ENCODE measurements at regions not wholly inside any gene's neighbourhood (a gene's known extent, or its start where the extent isn't known, plus 50 kb on each side); places are given as distances from the start of the nearest gene placed in this dataset.

DNA sequence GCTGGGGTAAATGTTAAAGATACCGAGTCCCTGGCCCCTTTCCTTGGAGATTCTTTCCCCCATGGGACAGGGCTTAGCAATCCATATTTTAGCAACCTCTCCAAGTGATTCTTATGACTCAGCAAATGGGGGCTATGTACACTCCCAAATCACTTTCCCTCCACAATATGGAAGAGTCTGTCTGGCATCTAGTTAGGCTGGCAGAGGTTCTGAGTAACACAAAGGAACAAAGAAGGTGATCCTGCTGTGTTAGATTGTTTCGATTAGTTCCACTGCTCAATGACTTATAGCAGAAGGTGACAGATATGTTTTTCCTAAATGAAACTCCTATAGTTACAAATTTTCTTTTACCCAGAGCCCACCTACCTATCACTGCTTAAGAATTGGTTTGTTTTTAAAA, 154.0 kb upstream of the SYT13 start:
- Histone ChIP-seq H3K4me3 (ENCODE audit: low read depth, low read length) (no peak overlapping the region), H3K9me3 (ENCODE audit: control insufficient read depth, insufficient read depth, low read length) (no peaks in the 10 kb centered on the region), H3K36me3 (ENCODE audit: control insufficient read depth, insufficient read depth, low read length) (no peaks in the 10 kb centered on the region), H3K27ac (ENCODE audit: low read depth, low read length) (no peak overlapping the region), H3K4me1 (ENCODE audit: control insufficient read depth, insufficient read depth, low read length) (peaks cover 15% of the 10 kb centered on the region), H3K27me3 (ENCODE audit: control insufficient read depth, insufficient read depth, low read length) (no peaks in the 10 kb centered on the region)
- WGBS (ENCODE audit: insufficient coverage), result no CpG with 5 or more reads among the region's 2 CpGs
- DNase-seq (ENCODE audit: low read depth in 4 of 6, low spot score in 6 of 6), result peak in 1 of 6 donors; percentile 71

DNA sequence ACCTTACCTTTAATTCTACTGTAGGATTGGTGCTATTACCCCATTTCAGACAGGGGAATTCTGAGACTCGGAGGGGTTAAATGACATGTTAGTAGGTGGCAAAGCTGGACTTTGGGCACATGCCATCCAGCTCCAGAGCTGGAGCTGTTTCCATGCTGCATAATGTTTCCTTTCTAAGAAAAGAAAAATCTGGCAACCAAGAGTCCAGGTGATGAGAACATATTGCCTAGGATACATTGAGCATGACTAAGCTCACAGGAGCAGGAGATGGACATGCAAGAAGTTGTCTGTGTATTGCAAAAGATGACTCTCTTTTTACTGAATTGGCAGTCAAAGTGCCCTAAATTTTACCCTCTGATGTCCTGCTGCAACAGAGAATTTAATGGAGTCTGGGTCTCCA, 150.8 kb upstream of the SYT13 start:
- Histone ChIP-seq H3K4me3 (ENCODE audit: low read depth, low read length) (no peak overlapping the region), H3K27me3 (ENCODE audit: control insufficient read depth, insufficient read depth, low read length) (no peaks in the 10 kb centered on the region), H3K9me3 (ENCODE audit: control insufficient read depth, insufficient read depth, low read length) (no peaks in the 10 kb centered on the region), H3K4me1 (ENCODE audit: control insufficient read depth, insufficient read depth, low read length) (peaks cover 14% of the 10 kb centered on the region), H3K36me3 (ENCODE audit: control insufficient read depth, insufficient read depth, low read length) (no peaks in the 10 kb centered on the region), H3K27ac (ENCODE audit: low read depth, low read length) (no peak overlapping the region)
- no CpG with 5 or more reads among the region's 1 CpG for WGBS (ENCODE audit: insufficient coverage)
- no peak for DNase-seq (ENCODE audit: low read depth in 4 of 6, low spot score in 6 of 6)

DNA sequence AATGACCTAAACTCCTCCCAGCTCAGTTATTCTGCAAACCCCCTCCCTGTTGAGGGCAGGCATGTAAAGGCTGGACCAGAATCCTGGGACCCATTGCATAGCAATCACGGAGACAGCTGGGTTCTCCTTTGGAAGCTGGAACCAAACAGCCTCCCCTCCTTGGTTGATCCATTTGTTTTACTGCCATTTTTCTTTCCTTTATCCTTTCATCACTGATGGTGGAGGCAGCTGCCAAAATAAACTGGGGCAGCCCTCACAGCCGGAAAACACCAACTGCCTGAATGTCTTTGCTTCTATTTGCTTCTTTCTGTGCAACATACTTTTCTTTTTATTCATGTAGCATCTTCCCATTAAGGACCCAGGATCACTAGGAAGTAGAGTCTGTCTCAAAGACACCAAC, 150.0 kb upstream of the SYT13 start:
- Histone ChIP-seq H3K27ac (ENCODE audit: low read depth, low read length) (no peak overlapping the region), H3K4me3 (ENCODE audit: low read depth, low read length) (no peak overlapping the region), H3K27me3 (ENCODE audit: control insufficient read depth, insufficient read depth, low read length) (no peaks in the 10 kb centered on the region), H3K36me3 (ENCODE audit: control insufficient read depth, insufficient read depth, low read length) (no peaks in the 10 kb centered on the region), H3K9me3 (ENCODE audit: control insufficient read depth, insufficient read depth, low read length) (no peaks in the 10 kb centered on the region), H3K4me1 (ENCODE audit: control insufficient read depth, insufficient read depth, low read length) (peaks cover 14% of the 10 kb centered on the region)
- 20% methylated on average over 2 of the region's 2 CpGs for WGBS (ENCODE audit: insufficient coverage)
- peak in 2 of 6 donors; percentile 12 to 41 for DNase-seq (ENCODE audit: low read depth in 4 of 6, low spot score in 6 of 6)

DNA sequence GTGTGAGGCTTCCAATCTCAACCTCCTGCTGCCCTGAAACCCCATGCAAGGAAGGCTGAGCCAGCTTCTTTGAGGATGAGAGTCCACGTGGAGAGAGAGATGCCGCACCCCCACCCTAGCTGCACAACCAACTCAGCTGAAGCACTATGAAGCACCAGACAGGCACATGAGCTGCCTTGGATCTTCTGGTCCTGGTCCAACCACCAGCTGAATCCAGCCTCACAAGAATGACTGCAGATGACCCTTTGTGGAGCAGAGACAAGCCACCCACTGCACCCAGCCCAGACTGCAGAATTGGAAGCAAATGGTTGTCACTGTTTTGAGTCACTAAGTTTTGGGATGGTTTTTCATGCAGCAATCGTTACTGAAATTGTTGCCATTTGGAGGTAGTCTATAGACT, 149.6 kb upstream of the SYT13 start:
- Histone ChIP-seq H3K4me1 (ENCODE audit: control insufficient read depth, insufficient read depth, low read length) (peaks cover 14% of the 10 kb centered on the region), H3K4me3 (ENCODE audit: low read depth, low read length) (no peak overlapping the region), H3K9me3 (ENCODE audit: control insufficient read depth, insufficient read depth, low read length) (no peaks in the 10 kb centered on the region), H3K27me3 (ENCODE audit: control insufficient read depth, insufficient read depth, low read length) (no peaks in the 10 kb centered on the region), H3K27ac (ENCODE audit: low read depth, low read length) (no peak overlapping the region), H3K36me3 (ENCODE audit: control insufficient read depth, insufficient read depth, low read length) (no peaks in the 10 kb centered on the region)
- 29% methylated on average over 2 of the region's 3 CpGs for WGBS (ENCODE audit: insufficient coverage)
- no peak for DNase-seq (ENCODE audit: low read depth in 4 of 6, low spot score in 6 of 6)

DNA sequence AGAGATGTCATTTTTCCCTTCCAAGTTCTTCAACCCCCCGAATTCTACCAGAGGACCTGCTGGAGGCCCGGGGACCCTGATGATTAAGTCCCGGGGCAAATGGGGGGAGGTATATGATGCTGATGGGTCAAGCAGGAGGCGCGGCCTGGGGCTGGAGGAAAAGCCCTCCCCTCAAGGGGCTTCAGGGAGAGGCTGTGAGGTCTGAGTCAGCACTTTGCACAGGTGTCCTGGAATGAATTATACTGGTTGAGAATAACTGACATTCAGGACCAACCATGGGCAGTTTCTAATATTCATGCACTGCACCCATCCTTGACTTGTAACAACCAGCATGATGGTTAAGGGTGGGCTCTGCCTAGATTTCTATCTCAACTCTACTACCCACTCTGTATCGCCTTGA, 146.8 kb upstream of the SYT13 start:
- whole genome bisulfite sequencing (ENCODE audit: insufficient coverage), result 100% methylated on average over 4 of the region's 6 CpGs

DNA sequence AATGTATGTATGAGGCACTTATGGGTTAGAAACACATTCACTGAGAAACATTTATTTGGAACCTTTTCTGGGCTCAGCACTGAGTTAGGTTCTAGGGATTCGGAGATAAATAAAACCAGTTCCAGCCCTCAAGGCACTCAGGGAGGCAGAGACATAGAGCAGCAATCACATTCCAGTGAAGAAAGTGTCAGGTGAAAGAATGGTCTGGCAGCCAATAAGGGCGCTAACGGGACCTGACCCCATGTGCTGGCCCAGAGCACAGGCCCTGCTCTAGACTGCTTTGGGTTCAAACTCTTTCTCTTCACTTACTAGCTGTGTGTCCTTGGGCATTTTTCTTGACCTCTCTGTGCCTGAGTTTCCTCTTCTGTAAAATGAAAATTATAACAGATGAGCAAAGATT, 146.0 kb upstream of the SYT13 start:
- Histone ChIP-seq H3K4me3 (ENCODE audit: low read depth, low read length) (no peak overlapping the region), H3K9me3 (ENCODE audit: control insufficient read depth, insufficient read depth, low read length) (no peaks in the 10 kb centered on the region), H3K27me3 (ENCODE audit: control insufficient read depth, insufficient read depth, low read length) (no peaks in the 10 kb centered on the region), H3K27ac (ENCODE audit: low read depth, low read length) (no peak overlapping the region), H3K36me3 (ENCODE audit: control insufficient read depth, insufficient read depth, low read length) (no peaks in the 10 kb centered on the region), H3K4me1 (ENCODE audit: control insufficient read depth, insufficient read depth, low read length) (peaks cover 14% of the 10 kb centered on the region)
- 70% methylated on average over 2 of the region's 3 CpGs for WGBS (ENCODE audit: insufficient coverage)
- no peak for DNase-seq (ENCODE audit: low read depth in 4 of 6, low spot score in 6 of 6)

More for the DNA sequence above, 146.8 kb upstream of the SYT13 start:
- Histone ChIP-seq H3K9me3 (ENCODE audit: control insufficient read depth, insufficient read depth, low read length) (no peaks in the 10 kb centered on the region), H3K4me3 (ENCODE audit: low read depth, low read length) (no peak overlapping the region), H3K36me3 (ENCODE audit: control insufficient read depth, insufficient read depth, low read length) (no peaks in the 10 kb centered on the region), H3K4me1 (ENCODE audit: control insufficient read depth, insufficient read depth, low read length) (peaks cover 14% of the 10 kb centered on the region), H3K27me3 (ENCODE audit: control insufficient read depth, insufficient read depth, low read length) (no peaks in the 10 kb centered on the region), H3K27ac (ENCODE audit: low read depth, low read length) (no peak overlapping the region)
- DNase-seq (ENCODE audit: low read depth in 4 of 6, low spot score in 6 of 6), result no peak

DNA sequence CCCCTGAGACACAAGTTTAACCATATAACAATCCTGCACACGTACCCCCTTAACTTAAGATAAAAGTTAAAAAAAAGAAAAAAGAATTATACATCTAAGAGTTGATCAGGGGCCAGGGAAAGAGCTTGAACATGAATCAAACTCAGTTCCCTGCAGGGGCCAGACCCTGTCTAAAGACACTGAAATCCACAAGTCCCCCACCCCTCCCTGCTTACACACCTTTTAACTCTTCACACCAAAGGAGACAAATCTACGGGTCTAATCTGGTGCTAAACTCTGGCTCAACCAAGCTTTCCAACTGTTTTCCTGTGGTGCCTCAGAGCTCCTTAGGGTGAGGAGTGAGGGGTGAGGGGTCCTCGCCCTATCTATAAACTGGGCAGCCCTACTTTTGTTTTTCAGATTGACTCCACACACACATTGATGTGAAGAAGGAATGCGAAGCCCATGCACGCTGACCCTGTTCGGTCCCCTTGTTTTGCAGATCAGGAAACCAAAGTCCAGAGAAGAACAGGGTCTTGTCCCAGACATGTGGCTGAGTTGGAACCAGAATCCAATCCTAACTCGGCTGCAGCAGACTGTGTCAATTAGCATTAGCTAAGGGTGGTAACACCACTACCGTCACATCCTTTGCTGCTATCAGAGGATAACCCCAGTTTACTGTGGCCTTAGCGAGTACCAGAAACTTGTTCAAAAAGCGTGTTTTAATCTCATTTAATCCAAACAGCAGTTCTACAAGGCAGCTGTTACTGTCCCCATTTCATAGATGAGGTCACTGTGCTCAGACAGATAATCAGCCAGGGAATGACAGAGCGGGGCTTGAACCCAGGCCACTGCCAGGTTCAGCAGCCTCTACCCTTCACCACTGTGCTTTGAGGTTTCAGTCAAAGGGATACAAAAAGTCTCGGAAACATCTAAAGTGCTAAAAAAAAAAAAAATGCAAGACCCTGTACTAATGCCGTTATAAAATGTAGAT, 145.2 kb upstream of the SYT13 start:
- no peak overlapping the region for H3K27ac ChIP-seq (ENCODE audit: low read depth, low read length)

DNA sequence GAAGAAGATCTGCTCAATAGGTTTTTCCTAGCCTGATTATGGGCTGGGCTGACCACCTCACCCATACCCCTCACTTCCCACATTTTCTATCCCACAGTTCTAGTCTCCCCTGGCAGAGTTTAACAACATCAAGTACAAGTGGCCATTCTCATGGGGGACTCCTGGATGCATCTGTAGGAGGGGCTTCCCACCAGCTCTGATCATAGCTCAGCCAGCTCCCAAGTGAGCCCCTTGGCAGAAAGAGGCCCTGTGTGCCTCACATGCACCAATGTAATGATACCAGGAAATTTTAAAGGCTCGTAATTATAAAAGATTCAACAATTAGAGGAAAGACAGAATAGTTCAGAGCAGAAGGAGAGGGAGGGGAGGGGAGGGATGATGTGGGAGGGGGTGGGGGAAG, 144.2 kb upstream of the SYT13 start:
- no peak overlapping the region for H3K4me3 ChIP-seq (ENCODE audit: low read depth, low read length)
- WGBS (ENCODE audit: insufficient coverage), result no CpG with 5 or more reads among the region's 1 CpG
- H3K9me3 ChIP-seq (ENCODE audit: control insufficient read depth, insufficient read depth, low read length), result no peaks in the 10 kb centered on the region
- peak in 1 of 6 donors; percentile 81 for DNase-seq (ENCODE audit: low read depth in 4 of 6, low spot score in 6 of 6)
- H3K36me3 ChIP-seq (ENCODE audit: control insufficient read depth, insufficient read depth, low read length), result no peaks in the 10 kb centered on the region
- no peak overlapping the region for H3K27ac ChIP-seq (ENCODE audit: low read depth, low read length)
- H3K4me1 ChIP-seq (ENCODE audit: control insufficient read depth, insufficient read depth, low read length), result peaks cover 4% of the 10 kb centered on the region
- no peaks in the 10 kb centered on the region for H3K27me3 ChIP-seq (ENCODE audit: control insufficient read depth, insufficient read depth, low read length)

More for the DNA sequence above, 145.2 kb upstream of the SYT13 start:
- Histone ChIP-seq H3K4me3 (ENCODE audit: low read depth, low read length) (no peak overlapping the region), H3K27me3 (ENCODE audit: control insufficient read depth, insufficient read depth, low read length) (no peaks in the 10 kb centered on the region), H3K4me1 (ENCODE audit: control insufficient read depth, insufficient read depth, low read length) (peaks cover 13% of the 10 kb centered on the region), H3K9me3 (ENCODE audit: control insufficient read depth, insufficient read depth, low read length) (no peaks in the 10 kb centered on the region), H3K36me3 (ENCODE audit: control insufficient read depth, insufficient read depth, low read length) (no peaks in the 10 kb centered on the region)
- no peak for DNase-seq (ENCODE audit: low read depth in 4 of 6, low spot score in 6 of 6)
- WGBS (ENCODE audit: insufficient coverage), result 89% methylated on average over 7 of the region's 13 CpGs

DNA sequence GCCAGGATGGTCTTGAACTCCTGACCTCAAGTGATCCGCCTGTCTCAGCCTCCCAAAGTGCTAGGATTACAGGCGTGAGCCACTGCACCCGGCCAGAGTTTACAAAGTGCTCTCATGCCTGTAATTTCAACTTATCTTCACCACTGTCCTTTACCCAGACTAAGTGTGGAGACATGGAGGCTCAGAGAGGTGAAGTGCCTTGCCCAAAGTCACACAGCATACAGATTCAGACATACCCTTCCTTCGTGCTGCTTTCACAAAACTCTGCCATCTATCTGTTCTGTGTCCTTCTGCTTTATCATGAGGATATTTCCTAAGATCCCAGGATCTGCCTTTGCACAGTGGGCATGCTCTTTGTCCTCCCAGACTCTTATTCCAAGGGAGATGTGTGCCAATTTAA, 143.6 kb upstream of the SYT13 start:
- H3K4me1 ChIP-seq (ENCODE audit: control insufficient read depth, insufficient read depth, low read length), result peaks cover 4% of the 10 kb centered on the region
- H3K4me3 ChIP-seq (ENCODE audit: low read depth, low read length), result no peak overlapping the region
- H3K27ac ChIP-seq (ENCODE audit: low read depth, low read length), result no peak overlapping the region
- H3K27me3 ChIP-seq (ENCODE audit: control insufficient read depth, insufficient read depth, low read length), result no peaks in the 10 kb centered on the region
- no peak for DNase-seq (ENCODE audit: low read depth in 4 of 6, low spot score in 6 of 6)
- no peaks in the 10 kb centered on the region for H3K36me3 ChIP-seq (ENCODE audit: control insufficient read depth, insufficient read depth, low read length)
- H3K9me3 ChIP-seq (ENCODE audit: control insufficient read depth, insufficient read depth, low read length), result no peaks in the 10 kb centered on the region
- WGBS (ENCODE audit: insufficient coverage), result 82% methylated on average over 3 of the region's 4 CpGs

Data from spinal cord (tissue), 9 donors.